ENCODE measurements at regions not wholly inside any gene's neighbourhood (a gene's known extent, or its start where the extent isn't known, plus 50 kb on each side); places are given as distances from the start of the nearest gene placed in this dataset.
A peak's percentile ranks its signal among the peaks of the same experiment; 100 is the strongest.

GRCh38 chr5:18771097-18771610 is 1136.9 kb downstream of the TAF11L14 start:
- POLR2A ChIA-PET: interaction anchor here (0.7 kb wide), 1 partner anchor 458 kb away, joined by 5 read pairs; no protein-coding TSS in a partner anchor
- TF ChIP-seq CTCF (IDR thresholded peaks at IDR 0.05): no peak
- TF ChIP-seq, protein P1, sequence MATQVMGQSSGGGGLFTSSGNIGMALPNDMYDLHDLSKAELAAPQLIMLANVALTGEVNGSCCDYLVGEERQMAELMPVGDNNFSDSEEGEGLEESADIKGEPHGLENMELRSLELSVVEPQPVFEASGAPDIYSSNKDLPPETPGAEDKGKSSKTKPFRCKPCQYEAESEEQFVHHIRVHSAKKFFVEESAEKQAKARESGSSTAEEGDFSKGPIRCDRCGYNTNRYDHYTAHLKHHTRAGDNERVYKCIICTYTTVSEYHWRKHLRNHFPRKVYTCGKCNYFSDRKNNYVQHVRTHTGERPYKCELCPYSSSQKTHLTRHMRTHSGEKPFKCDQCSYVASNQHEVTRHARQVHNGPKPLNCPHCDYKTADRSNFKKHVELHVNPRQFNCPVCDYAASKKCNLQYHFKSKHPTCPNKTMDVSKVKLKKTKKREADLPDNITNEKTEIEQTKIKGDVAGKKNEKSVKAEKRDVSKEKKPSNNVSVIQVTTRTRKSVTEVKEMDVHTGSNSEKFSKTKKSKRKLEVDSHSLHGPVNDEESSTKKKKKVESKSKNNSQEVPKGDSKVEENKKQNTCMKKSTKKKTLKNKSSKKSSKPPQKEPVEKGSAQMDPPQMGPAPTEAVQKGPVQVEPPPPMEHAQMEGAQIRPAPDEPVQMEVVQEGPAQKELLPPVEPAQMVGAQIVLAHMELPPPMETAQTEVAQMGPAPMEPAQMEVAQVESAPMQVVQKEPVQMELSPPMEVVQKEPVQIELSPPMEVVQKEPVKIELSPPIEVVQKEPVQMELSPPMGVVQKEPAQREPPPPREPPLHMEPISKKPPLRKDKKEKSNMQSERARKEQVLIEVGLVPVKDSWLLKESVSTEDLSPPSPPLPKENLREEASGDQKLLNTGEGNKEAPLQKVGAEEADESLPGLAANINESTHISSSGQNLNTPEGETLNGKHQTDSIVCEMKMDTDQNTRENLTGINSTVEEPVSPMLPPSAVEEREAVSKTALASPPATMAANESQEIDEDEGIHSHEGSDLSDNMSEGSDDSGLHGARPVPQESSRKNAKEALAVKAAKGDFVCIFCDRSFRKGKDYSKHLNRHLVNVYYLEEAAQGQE (IDR thresholded peaks at IDR 0.05; ENCODE audit: insufficient read depth in 1 of 2, low read depth in 2 of 2, low read length in 1 of 2): no peak
- no peak for TF ChIP-seq POLR2AphosphoS5 (IDR thresholded peaks at IDR 0.05; ENCODE audit: low read depth, low read length)
- TF ChIP-seq TCF7L2 (IDR thresholded peaks at IDR 0.05; ENCODE audit: low read depth, low read length): no peak
- no peak for TF ChIP-seq SIN3A (IDR thresholded peaks at IDR 0.05; ENCODE audit: borderline replicate concordance, insufficient read depth, low read depth, low read length)
- in situ Hi-C loops (cut with HindIII; ENCODE audit: low pct_unique_long_range_greater_than_20kb, low sequenced_read_pairs): no loop called here

DNA sequence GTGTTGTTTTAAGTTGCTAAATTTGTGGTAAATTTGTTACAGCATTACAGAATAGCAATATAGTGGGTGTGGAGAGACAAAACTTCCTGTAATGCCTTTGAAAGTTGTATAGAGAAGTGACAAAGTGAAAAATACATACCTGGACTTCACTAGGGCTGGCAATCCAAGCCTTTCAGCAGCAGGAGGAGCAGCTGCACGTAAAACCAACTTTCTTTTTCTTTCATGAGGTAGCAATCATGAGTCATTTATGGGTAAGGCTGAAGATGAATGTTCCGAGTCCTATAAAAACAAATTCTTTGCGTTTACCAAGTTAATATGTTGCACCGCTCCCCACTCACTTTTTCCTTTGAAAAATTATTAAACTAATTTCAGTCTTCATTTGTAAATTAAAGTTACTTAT is 1138.2 kb downstream of the TAF11L14 start:
- H3K27me3 ChIP-seq (ENCODE audit: control insufficient read depth, insufficient read depth, low read length): no peaks in the 10 kb centered on the region
- in situ Hi-C loops (cut with HindIII; ENCODE audit: low pct_unique_long_range_greater_than_20kb, low sequenced_read_pairs) (no loop called here), intact Hi-C loops (cut with micrococcal nuclease; ENCODE audit: unreplicated experiment) (no loop called here)
- no peaks in the 10 kb centered on the region for H3K36me3 ChIP-seq (ENCODE audit: control insufficient read depth, insufficient read depth, low read length)
- no TSS peak for BruUV-seq (replicated peaks)
- TF ChIP-seq CTCF (IDR thresholded peaks at IDR 0.05) (peak; percentile 64; the same call in 1 of the 2 replicates), TCF7L2 (IDR thresholded peaks at IDR 0.05; ENCODE audit: low read depth, low read length) (no peak)
- H3K4me3 ChIP-seq (ENCODE audit: low read depth in 2 of 2, low read length in 2 of 2): no peak overlapping the region
- DNase-seq (ENCODE audit: low read depth, low spot score) (peak; percentile 61), ATAC-seq (peak; percentile 83)
- H3K4me1 ChIP-seq (ENCODE audit: control insufficient read depth, insufficient read depth, low read length): no peaks in the 10 kb centered on the region; the same call in 1 of the 2 replicates
- CTCF ChIA-PET: no interaction called here
- POLR2A ChIA-PET: no interaction called here
- H3K27ac ChIP-seq (ENCODE audit: low read length): no peak overlapping the region; the same call in 1 of the 2 replicates
- H3K9me3 ChIP-seq (ENCODE audit: control insufficient read depth, insufficient read depth, low read depth, low read length): no peaks in the 10 kb centered on the region

More at GRCh38 chr5:18771097-18771610, 1136.9 kb downstream of the TAF11L14 start:
- CTCF ChIA-PET: no interaction called here
- no peak for DNase-seq (ENCODE audit: low read depth, low spot score)
- Histone ChIP-seq H3K27ac (ENCODE audit: low read length) (no peak overlapping the region), H3K4me1 (ENCODE audit: control insufficient read depth, insufficient read depth, low read length) (no peaks in the 10 kb centered on the region; the same call in 1 of the 2 replicates), H3K27me3 (ENCODE audit: control insufficient read depth, insufficient read depth, low read length) (no peaks in the 10 kb centered on the region), H3K4me3 (ENCODE audit: low read depth in 2 of 2, low read length in 2 of 2) (no peak overlapping the region), H3K36me3 (ENCODE audit: control insufficient read depth, insufficient read depth, low read length) (no peaks in the 10 kb centered on the region), H3K9me3 (ENCODE audit: control insufficient read depth, insufficient read depth, low read depth, low read length) (no peaks in the 10 kb centered on the region)
- no peak for ATAC-seq
- no TSS peak for BruUV-seq (replicated peaks)
- intact Hi-C loops (cut with micrococcal nuclease; ENCODE audit: unreplicated experiment): no loop called here
